ENCODE measurements at regions not wholly inside any gene's neighbourhood (a gene's known extent, or its start where the extent isn't known, plus 50 kb on each side); places are given as distances from the start of the nearest gene placed in this dataset.
"Not testable (repeated sequence)": the region's sequence is repeated elsewhere in the genome, so short reads cannot be mapped to it uniquely, and the experiment has no call there.

DNA sequence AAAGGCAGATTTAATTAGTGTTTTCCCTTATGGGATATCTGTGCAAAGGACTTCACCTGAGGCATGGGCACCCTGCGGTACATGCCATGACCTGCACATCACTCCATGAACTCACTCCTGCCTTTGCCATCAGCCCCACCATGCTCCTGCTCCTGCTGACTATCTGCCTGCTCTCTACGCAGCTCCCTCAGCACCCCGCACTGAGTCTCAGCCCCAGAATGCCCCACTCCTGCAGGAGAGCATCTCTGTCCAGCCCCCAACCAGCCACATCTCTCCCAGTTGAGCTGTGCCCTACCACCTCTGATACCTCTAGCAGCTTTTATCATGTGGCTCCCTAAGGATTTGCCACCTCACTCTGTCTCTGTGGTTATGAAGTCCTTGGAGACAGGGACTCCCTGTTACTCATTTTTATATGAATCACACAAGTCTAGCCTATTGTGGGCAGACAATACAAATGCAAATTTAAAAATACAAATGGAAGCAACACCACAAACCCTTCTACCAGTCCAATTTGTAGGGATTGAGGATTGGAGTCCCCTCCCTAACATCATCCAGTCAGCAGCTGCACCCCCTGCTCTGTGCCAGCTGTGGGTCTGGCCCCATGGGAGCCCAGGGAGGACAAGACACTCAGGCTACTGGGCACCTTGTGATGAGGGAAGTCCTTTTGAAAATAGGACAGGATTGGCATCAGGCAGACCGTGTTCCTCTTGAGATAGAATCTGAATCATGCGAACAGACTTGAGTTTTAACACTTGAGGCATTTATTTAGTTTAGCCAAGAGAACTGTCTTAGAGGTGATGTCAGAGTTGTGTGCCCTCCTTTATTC is 689.6 kb upstream of the HS6ST1 start:
- no peak for DNase-seq (ENCODE audit: low read depth in 4 of 4, low spot score in 3 of 4)

- DNase-seq (ENCODE audit: low read depth in 4 of 4, low spot score in 3 of 4) = no peak
Measured at GRCh38 chr2:129008881-129009554, 690.4 kb upstream of the HS6ST1 start.

GRCh38 chr2:129009555-129010146 is 691.0 kb upstream of the HS6ST1 start:
- no peak for DNase-seq (ENCODE audit: low read depth in 4 of 4, low spot score in 3 of 4)

- no peak for DNase-seq (ENCODE audit: low read depth in 4 of 4, low spot score in 3 of 4)
Measured at GRCh38 chr2:129010262-129010661, 691.6 kb upstream of the HS6ST1 start.

- DNase-seq (ENCODE audit: low read depth in 4 of 4, low spot score in 3 of 4) = no peak
Measured at GRCh38 chr2:129011466-129012061, 692.9 kb upstream of the HS6ST1 start.

GRCh38 chr2:129014432-129014831 is 695.8 kb upstream of the HS6ST1 start:
- no peak for DNase-seq (ENCODE audit: low read depth in 4 of 4, low spot score in 3 of 4)

- peak in 3 of 4 donors; percentile 5 to 22 (median 8) for DNase-seq (ENCODE audit: low read depth in 4 of 4, low spot score in 3 of 4)
Measured at GRCh38 chr2:129015397-129016285, 697.0 kb upstream of the HS6ST1 start.

GRCh38 chr2:129016972-129017371 is 698.3 kb upstream of the HS6ST1 start:
- no peak for DNase-seq (ENCODE audit: low read depth in 4 of 4, low spot score in 3 of 4)

DNA sequence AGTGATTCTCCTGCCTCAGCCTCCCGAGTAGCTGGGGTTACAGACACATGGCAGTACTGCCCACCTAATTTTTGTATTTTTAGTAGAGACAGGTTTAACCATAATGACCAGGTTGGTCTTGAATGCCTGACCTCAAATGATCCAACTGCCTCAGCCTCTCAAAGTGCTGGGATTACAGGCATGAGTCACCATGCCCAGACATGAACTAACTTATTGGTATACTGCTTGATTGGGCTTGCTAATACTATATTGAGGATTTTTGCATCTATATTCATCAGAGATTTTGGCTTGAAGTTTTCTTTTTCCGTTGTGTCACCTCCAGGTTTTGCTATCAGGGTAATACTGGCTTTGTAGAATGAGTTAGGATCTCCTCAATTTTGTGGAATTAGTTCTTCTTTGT is 706.1 kb upstream of the HS6ST1 start:
- no peak for DNase-seq (ENCODE audit: low read depth in 4 of 4, low spot score in 3 of 4)

GRCh38 chr2:129035992-129036391 is 717.3 kb upstream of the HS6ST1 start:
- DNase-seq (ENCODE audit: low read depth in 4 of 4, low spot score in 3 of 4) = no peak

- not testable (repeated sequence) for DNase-seq (ENCODE audit: low read depth in 4 of 4, low spot score in 3 of 4)
Measured at GRCh38 chr2:129043677-129044076, 725.0 kb upstream of the HS6ST1 start.

DNA sequence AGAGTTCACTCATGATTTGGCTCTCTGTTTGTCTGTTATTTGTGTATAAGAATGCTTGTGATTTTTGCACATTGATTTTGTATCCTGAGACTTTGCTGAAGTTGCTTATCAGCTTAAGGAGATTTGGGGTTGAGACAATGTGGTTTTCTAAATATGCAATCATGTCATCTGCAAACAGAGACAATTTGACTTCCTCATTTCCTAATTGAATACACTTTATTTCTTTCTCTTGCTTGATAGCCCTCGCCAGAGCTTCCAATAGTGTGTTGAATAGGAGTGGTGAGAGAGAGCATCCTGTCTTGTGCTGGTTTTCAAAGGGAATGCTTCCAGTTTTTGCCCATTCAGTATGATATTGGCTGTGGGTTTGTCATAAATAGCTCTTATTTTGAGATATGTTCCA is 727.8 kb upstream of the HS6ST1 start:
- not testable (repeated sequence) for DNase-seq (ENCODE audit: low read depth in 4 of 4, low spot score in 3 of 4)

- DNase-seq (ENCODE audit: low read depth in 4 of 4, low spot score in 3 of 4) = no peak
Measured at GRCh38 chr2:129050101-129050500, 731.4 kb upstream of the HS6ST1 start.

DNA sequence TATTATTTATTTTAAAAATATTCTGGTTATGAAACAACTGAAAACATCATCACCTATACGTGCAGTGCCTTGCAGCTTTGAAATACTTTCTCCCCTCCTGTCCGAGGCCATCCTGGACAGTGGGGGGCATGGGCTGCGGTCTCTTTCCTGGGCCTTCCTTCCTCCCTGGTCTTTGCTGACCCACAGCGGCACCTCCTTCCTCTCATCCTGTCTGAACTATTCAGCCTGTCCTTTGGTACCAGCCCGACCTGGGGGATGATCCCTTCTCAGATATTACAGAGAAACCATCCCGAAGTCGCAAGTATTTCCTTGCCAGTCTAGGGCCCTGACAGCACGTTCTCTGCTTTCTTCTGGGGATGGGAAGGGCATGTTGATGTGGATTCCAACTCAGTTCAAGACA is 736.6 kb upstream of the HS6ST1 start:
- DNase-seq (ENCODE audit: low read depth in 4 of 4, low spot score in 3 of 4) = no peak

DNA sequence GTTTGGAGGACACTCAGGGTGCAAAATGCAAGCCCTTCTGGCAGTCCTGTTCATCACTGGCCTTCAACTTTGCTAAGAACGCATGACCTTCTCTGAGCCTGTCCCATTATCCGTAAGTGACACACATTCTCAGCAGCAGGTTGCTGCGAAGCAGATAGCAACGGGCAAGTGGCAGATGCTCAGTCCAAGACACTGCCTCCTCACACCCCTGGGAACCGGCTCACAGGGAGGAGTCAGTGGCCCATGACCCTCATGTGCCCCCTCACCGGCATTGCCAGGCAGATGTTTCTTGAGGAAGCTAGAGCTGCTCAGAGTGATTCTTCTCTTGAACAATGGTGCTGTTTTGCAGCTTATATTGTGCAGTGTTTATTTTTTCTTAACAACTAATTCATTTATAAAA is 737.2 kb upstream of the HS6ST1 start:
- no peak for DNase-seq (ENCODE audit: low read depth in 4 of 4, low spot score in 3 of 4)

DNA sequence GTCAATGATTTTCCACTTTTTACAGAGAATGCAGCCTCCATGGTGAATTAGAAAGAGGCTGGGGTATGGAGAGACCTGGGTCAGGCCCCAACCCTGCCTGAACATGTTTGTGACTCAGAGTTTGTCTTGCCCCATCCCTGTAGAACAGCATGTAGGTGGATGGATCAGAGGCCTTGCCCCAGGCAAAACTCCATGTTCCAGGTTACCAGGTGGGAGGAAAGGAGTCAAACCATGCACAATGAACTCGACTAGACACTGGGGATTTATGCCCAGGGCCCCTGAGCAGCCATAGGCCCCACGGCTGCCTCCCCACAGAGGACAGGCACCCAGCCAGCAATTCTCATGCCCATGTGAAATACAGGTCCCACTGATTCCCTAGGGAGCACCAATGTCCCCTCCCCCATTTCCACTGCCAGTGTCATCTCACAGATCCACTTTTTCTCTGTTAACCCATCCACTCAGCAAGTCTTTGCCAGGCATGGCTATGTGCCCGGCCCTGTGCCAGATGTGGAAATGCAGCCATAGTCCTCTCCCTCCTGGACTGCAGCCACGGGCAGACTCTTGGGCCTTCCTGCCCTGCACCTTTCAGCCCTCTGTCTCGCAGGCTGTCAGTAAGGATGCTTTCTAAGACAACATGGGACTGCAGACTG is 737.8 kb upstream of the HS6ST1 start:
- no peak for DNase-seq (ENCODE audit: low read depth in 4 of 4, low spot score in 3 of 4)

GRCh38 chr2:129056959-129057317 is 738.3 kb upstream of the HS6ST1 start:
- no peak for DNase-seq (ENCODE audit: low read depth in 4 of 4, low spot score in 3 of 4)

DNA sequence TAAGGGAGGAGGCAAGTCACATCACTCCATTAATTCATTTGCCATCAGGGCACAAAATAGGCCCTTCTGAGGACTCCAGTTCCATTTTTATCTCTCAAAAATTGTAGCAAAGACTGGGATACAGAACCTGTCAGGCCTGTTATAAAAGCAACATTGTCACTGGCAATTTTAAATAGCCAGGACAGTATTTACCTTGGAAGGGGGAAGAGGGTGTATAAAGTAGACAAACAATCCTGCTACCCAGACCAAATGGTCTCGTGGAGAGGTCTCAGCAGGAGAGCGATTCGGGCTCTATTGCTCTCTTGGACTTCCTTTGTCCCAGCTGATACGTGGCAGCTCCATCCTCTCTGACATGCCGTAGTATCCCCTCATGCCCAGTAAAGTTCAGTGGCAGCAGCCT is 740.3 kb upstream of the HS6ST1 start:
- DNase-seq (ENCODE audit: low read depth in 4 of 4, low spot score in 3 of 4) = no peak

GRCh38 chr2:129059476-129059875 is 740.8 kb upstream of the HS6ST1 start:
- DNase-seq (ENCODE audit: low read depth in 4 of 4, low spot score in 3 of 4) = no peak
